Fibroblast of pulmonary artery (primary cell): ENCODE measurements at regions not wholly inside any gene's neighbourhood (a gene's known extent, or its start where the extent isn't known, plus 50 kb on each side); places are given as distances from the start of the nearest gene placed in this dataset.

ENCODE experiments used
- DNase-seq: peaks from one replicate; pipeline ENCODE4 v3.0.0-alpha.2; 2010; ENCODE audit warnings: low read depth
- H3K4me3 ChIP-seq: replicated peaks from 2 replicates; pipeline ENCODE4 v1.5.1; 2011; ENCODE audit warnings: low read depth, mild to moderate bottlenecking, control low read depth, low read length, moderate library complexity
- CTCF ChIP-seq: IDR thresholded peaks from 2 replicates; pipeline ENCODE4 v1.5.1; 2011; ENCODE audit warnings: mild to moderate bottlenecking, control low read depth, low read length, inconsistent platforms; ENCODE audit errors: missing control alignments

- no peak overlapping the region for H3K4me3 ChIP-seq
- no peak for TF ChIP-seq CTCF
- no peak for DNase-seq
These were observed 582.0 kb upstream of the SEMA6D start for GRCh38 chr15:47135267-47135666.

GRCh38 chr15:47136236-47136635 lies 581.1 kb upstream of the SEMA6D start:
- no peak for TF ChIP-seq CTCF
- DNase-seq = no peak
- H3K4me3 ChIP-seq = no peak overlapping the region

GRCh38 chr15:47139965-47140364 lies 577.3 kb upstream of the SEMA6D start:
- no peak overlapping the region for H3K4me3 ChIP-seq
- TF ChIP-seq CTCF = no peak
- DNase-seq = no peak

GRCh38 chr15:47157827-47158226 lies 559.5 kb upstream of the SEMA6D start:
- no peak for TF ChIP-seq CTCF
- no peak for DNase-seq
- H3K4me3 ChIP-seq = no peak overlapping the region

- no peak for TF ChIP-seq CTCF
- no peak overlapping the region for H3K4me3 ChIP-seq
- no peak for DNase-seq
These were observed 558.7 kb upstream of the SEMA6D start for GRCh38 chr15:47158573-47158972.

GRCh38 chr15:47177177-47177576 lies 540.1 kb upstream of the SEMA6D start:
- DNase-seq = no peak
- no peak overlapping the region for H3K4me3 ChIP-seq
- no peak for TF ChIP-seq CTCF

GRCh38 chr15:47179988-47180387 lies 537.3 kb upstream of the SEMA6D start:
- no peak overlapping the region for H3K4me3 ChIP-seq
- no peak for TF ChIP-seq CTCF
- no peak for DNase-seq
